HepG2 (cell line): ENCODE measurements at regions not wholly inside any gene's neighbourhood (a gene's known extent, or its start where the extent isn't known, plus 50 kb on each side); places are given as distances from the start of the nearest gene placed in this dataset.

Experiments used
- ATAC-seq: fragments of 200-7000 bp; cut with Tn5 transposase; 3 replicates; pipeline ENCODE4 v1.9.1; 2020; ENCODE audit warnings: mild to moderate bottlenecking, moderate library complexity
- BruUV-seq: library from RNA; stranded (reverse); fragments of 400-500 nt; replicated peaks from 2 replicates; lab custom pipeline; 2021; lab: Mats Ljungman, UMichigan
- CTCF ChIA-PET: fragments of 300-600 bp; formaldehyde crosslinking; extraction: SDS; loops from one replicate; lab custom pipeline; 2021; ENCODE audit warnings: low total read pairs, inconsistent platforms, low intra/inter-chr PET ratio; lab: Yijun Ruan, JAX
- POLR2A ChIA-PET: fragments of 350-600 bp; sonication (Branson Sonifier 250); formaldehyde crosslinking; loops from one replicate; lab custom pipeline; 2020; ENCODE audit warnings: antibody characterized with exemption, inconsistent platforms; lab: Yijun Ruan, JAX
- DNase-seq: peaks from one replicate; pipeline ENCODE4 v3.0.0-alpha.2; 2015; ENCODE audit warnings: low spot score
- FAIRE-seq: peaks from 3 replicates; lab custom pipeline; 2011; peaks lifted over from hg19 to GRCh38; lab: Jason Lieb, UNC
- H2AFZ ChIP-seq: one replicate; pipeline ENCODE4 v1.6.1; 2011; ENCODE audit warnings: low read length, inconsistent platforms
- H3K27ac ChIP-seq: fragments of 300-600 bp; 3 replicates; pipeline ENCODE4 v1.8.0; 2011; ENCODE audit warnings: mixed run types, mild to moderate bottlenecking, mixed read lengths, low read length, inconsistent platforms; ENCODE audit not compliant: insufficient read depth; ENCODE audit errors: extremely low read length
- H3K27me3 ChIP-seq, 2 experiments: fragments of 200-600 bp in 1 of 2; 2 replicates in 1 of 2; 3 replicates in 1 of 2; pipeline versions ENCODE4 v1.6.0 to v1.8.0; 2011; ENCODE audit warnings: low read length in 2 of 2, mild to moderate bottlenecking in 2 of 2, moderate library complexity in 2 of 2, inconsistent platforms in 1 of 2; ENCODE audit not compliant: insufficient read depth in 2 of 2, control insufficient read depth in 1 of 2
- H3K36me3 ChIP-seq, 2 experiments: fragments of 200-600 bp in 1 of 2; replicated peaks in 1 of 2; 2 replicates in 1 of 2; 3 replicates in 1 of 2; pipeline versions ENCODE4 v1.5.1 to v1.8.0; 2011; ENCODE audit warnings: low read length in 2 of 2, inconsistent platforms in 1 of 2; ENCODE audit not compliant: insufficient read depth in 2 of 2, control insufficient read depth in 1 of 2
- H3K4me1 ChIP-seq: 2 replicates; pipeline ENCODE4 v1.5.1; 2012; ENCODE audit warnings: low read length, inconsistent platforms; ENCODE audit not compliant: insufficient read depth
- H3K4me2 ChIP-seq: 2 replicates; pipeline ENCODE4 v1.6.0; 2011; ENCODE audit warnings: low read depth, low read length, inconsistent platforms
- H3K4me3 ChIP-seq, 3 experiments: fragments of 200-600 bp in 1 of 3; sonication (generic), shearing (Covaris generic) in 1 of 3; replicated peaks in 1 of 3; 2 replicates each; pipeline ENCODE4 v1.5.1; 2011 to 2016; ENCODE audit warnings: low read length in 3 of 3, inconsistent platforms in 2 of 3, low read depth in 2 of 3, mild to moderate bottlenecking in 2 of 3, control low read depth in 1 of 3, mixed read lengths in 1 of 3; ENCODE audit not compliant: insufficient read depth in 1 of 3
- H3K79me2 ChIP-seq: one replicate; pipeline ENCODE4 v1.6.1; 2011; ENCODE audit warnings: low read length, inconsistent platforms; ENCODE audit not compliant: insufficient read depth
- H3K9ac ChIP-seq: 2 replicates; pipeline ENCODE4 v1.6.0; 2011; ENCODE audit warnings: mild to moderate bottlenecking, low read depth, low read length, inconsistent platforms; ENCODE audit not compliant: insufficient read depth
- H3K9me3 ChIP-seq: 2 replicates; pipeline ENCODE4 v1.5.1; 2012; ENCODE audit warnings: mild to moderate bottlenecking, low read length
- H4K20me1 ChIP-seq: 2 replicates; pipeline ENCODE4 v1.6.0; 2011; ENCODE audit warnings: inconsistent platforms, mild to moderate bottlenecking, low read length, moderate library complexity; ENCODE audit not compliant: insufficient read depth
- BRCA1 ChIP-seq: sonication (generic); formaldehyde crosslinking; IDR thresholded peaks from 2 replicates; pipeline ENCODE4 v1.4.0; 2020; ENCODE audit warnings: missing genetic modification reagents
- CCAR2 ChIP-seq: fragments of 200-400 bp; formaldehyde crosslinking; optimal IDR thresholded peaks from 2 replicates; pipeline ENCODE3; 2018; ENCODE audit warnings: low read depth, mild to moderate bottlenecking, low read length, moderate library complexity
- DNMT3B ChIP-seq: conservative IDR thresholded peaks from 2 replicates; pipeline ENCODE4 v1.6.1; 2016; ENCODE audit warnings: missing biosample characterization, control low read depth
- JUN ChIP-seq: sonication (generic); formaldehyde crosslinking; IDR thresholded peaks from 2 replicates; pipeline ENCODE4 v1.4.0; 2020; ENCODE audit warnings: mild to moderate bottlenecking, missing genetic modification reagents
- JUND ChIP-seq: sonication (generic); formaldehyde crosslinking; IDR thresholded peaks from 2 replicates; pipeline ENCODE4 v1.8.0; 2022; ENCODE audit warnings: mild to moderate bottlenecking, missing genetic modification reagents
- KDM5B ChIP-seq: sonication (generic); formaldehyde crosslinking; IDR thresholded peaks from 2 replicates; pipeline ENCODE4 v1.4.0; 2020; ENCODE audit warnings: missing genetic modification reagents, mild to moderate bottlenecking, borderline replicate concordance
- LCORL ChIP-seq, 2 experiments: fragments of 450-650 bp in 1 of 2; sonication (generic) in 1 of 2; formaldehyde crosslinking in 1 of 2; IDR thresholded peaks; 2 replicates each; pipeline versions ENCODE4 v1.5.0 to v1.6.1; 2017 to 2020; ENCODE audit warnings: antibody characterized with exemption in 1 of 2, missing genetic modification reagents in 1 of 2
- NONO ChIP-seq, 2 experiments: fragments of 450-650 bp in 1 of 2; sonication (generic) in 1 of 2; formaldehyde crosslinking in 1 of 2; IDR thresholded peaks in 1 of 2; conservative IDR thresholded peaks in 1 of 2; 2 replicates each; pipeline versions ENCODE4 v1.6.1 to v1.8.0; 2017 to 2022; ENCODE audit warnings: mild to moderate bottlenecking in 1 of 2, missing genetic modification reagents in 1 of 2, moderate library complexity in 1 of 2
- RXRA ChIP-seq: sonication (generic); formaldehyde crosslinking; IDR thresholded peaks from 2 replicates; pipeline ENCODE4 v1.5.1; 2020; ENCODE audit warnings: missing genetic modification reagents
- SIN3B ChIP-seq: fragments of 150-350 bp; IDR thresholded peaks from 2 replicates; pipeline ENCODE4 v1.6.1; 2014; ENCODE audit warnings: low read length
- YEATS2 ChIP-seq: sonication (generic); formaldehyde crosslinking; IDR thresholded peaks from 2 replicates; pipeline ENCODE4 v1.4.0; 2020; ENCODE audit warnings: missing genetic modification reagents, borderline replicate concordance
- ZHX2 ChIP-seq, 2 experiments: sonication (generic) in 1 of 2; formaldehyde crosslinking in 1 of 2; IDR thresholded peaks; 2 replicates each; pipeline versions ENCODE4 v1.6.1 to v1.9.0; 2014 to 2022; ENCODE audit warnings: antibody characterized with exemption in 1 of 2, borderline replicate concordance in 1 of 2, inconsistent platforms in 1 of 2, low read depth in 1 of 2, missing genetic modification reagents in 1 of 2
- ZKSCAN8 ChIP-seq: IDR thresholded peaks from 2 replicates; pipeline ENCODE4 v1.6.1; 2016; ENCODE audit warnings: borderline replicate concordance, missing genetic modification reagents, missing compliant biosample characterization
- ZNF207 ChIP-seq: fragments of 450-650 bp; IDR thresholded peaks from 2 replicates; pipeline ENCODE4 v1.6.1; 2016; ENCODE audit warnings: antibody characterized with exemption, borderline replicate concordance
- ZNF510 ChIP-seq: sonication (generic); formaldehyde crosslinking; IDR thresholded peaks from 2 replicates; pipeline ENCODE4 v1.4.0; 2020; ENCODE audit warnings: low read depth, mild to moderate bottlenecking, missing genetic modification reagents
- WGBS: methylation state at CpG from one replicate; pipeline ENCODE4 v1.1.6; 2017; ENCODE audit warnings: low lambda C conversion rate; 5-methylcytosine and 5-hydroxymethylcytosine counted together
- in situ Hi-C: cut with HindIII; loops from 2 replicates; pipeline ENCODE4 v1.10.0; 2017; ENCODE audit warnings: low pct_unique_long_range_greater_than_20kb; ENCODE audit not compliant: extremely low pct_ligation_motif_present
- intact Hi-C: fragments of 100-400 bp; cut with micrococcal nuclease; formaldehyde crosslinking; loops from one replicate; pipeline ENCODE4 v1.10.0; 2022; ENCODE audit not compliant: unreplicated experiment
- TF ChIP-seq, protein P1 (sequence below): sonication (generic); formaldehyde crosslinking; IDR thresholded peaks from 2 replicates; pipeline ENCODE4 v1.8.0; 2022; ENCODE audit warnings: missing genetic modification reagents, low read depth, mild to moderate bottlenecking, borderline replicate concordance
- TF ChIP-seq, protein P2 (sequence below): sonication (generic); formaldehyde crosslinking; IDR thresholded peaks from 2 replicates; pipeline ENCODE4 v1.8.0; 2023; ENCODE audit warnings: mild to moderate bottlenecking, missing genetic modification reagents

DNA sequence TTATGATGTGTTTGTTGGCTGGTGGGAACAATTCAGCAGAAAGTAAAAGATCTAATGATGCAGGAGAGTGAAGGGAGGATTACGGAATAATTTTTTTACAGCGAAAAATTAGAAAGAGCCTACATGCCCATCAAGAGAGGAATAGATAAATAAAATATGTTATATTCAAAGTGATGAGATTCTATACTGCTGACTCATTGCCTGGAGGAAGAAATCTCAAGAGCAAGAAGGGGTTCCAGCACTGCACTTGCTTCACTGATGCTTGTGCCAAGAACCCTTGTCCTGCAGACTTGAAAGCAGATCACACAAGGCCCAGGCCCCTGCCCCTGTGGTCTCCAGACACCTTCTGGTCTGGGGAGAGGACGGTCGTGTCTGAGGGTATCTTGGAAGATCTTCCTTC, 295.1 kb upstream of the POU3F1 start (continued):
- TF ChIP-seq LCORL (IDR thresholded peaks at IDR 0.05) (no peak), LCORL (CRISPR knock-in tag; IDR thresholded peaks at IDR 0.05) (no peak), ZNF510 (CRISPR knock-in tag) (no peak), JUN (CRISPR knock-in tag) (no peak)
- TF ChIP-seq, protein P1, sequence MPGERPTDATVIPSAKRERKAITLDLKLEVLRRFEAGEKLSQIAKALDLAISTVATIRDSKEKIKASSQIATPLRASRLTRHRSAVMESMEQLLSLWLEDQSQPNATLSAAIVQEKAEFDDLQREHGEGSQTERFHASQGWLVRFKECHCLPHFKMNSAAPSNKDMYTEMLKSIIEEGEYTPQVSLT (CRISPR knock-in tag), result no peak

DNA sequence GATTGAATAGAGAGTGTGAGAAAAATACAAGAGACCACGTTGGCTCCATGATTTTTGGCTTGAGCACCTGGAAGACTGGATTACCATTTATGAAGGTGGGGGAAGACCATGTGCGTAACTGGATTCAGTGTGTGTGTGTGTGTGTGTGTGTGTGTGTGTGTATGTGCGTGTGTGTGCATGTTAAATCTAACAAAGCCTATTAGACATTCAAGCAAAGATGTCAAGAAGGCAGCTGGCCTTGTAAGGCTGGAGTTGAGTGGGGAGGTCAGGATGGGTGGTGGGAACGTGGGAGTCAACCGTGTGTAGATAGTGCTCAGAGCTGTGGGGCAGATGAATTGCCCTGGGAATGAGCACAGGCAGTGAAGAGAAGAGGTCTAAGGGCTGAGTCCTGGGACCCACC, 293.8 kb upstream of the POU3F1 start:
- 19% methylated on average over 5 of the region's 5 CpGs for WGBS
- in situ Hi-C loops, result no loop called here
- CTCF ChIA-PET, result no interaction called here
- TF ChIP-seq DNMT3B (CRISPR knock-in tag), result no peak
- TF ChIP-seq NONO (IDR thresholded peaks at IDR 0.05), result no peak
- TF ChIP-seq NONO (CRISPR knock-in tag; conservative IDR thresholded peaks at IDR 0.05), result no peak
- TF ChIP-seq YEATS2 (CRISPR knock-in tag), result no peak
- no peak for TF ChIP-seq RXRA (CRISPR knock-in tag)
- no peak for TF ChIP-seq JUND (CRISPR knock-in tag)
- TF ChIP-seq ZNF207, result no peak
- TF ChIP-seq ZHX2 (IDR thresholded peaks at IDR 0.05; ENCODE audit: low read depth), result no peak
- TF ChIP-seq ZHX2 (CRISPR knock-in tag; IDR thresholded peaks at IDR 0.05; ENCODE audit: borderline replicate concordance), result no peak
- TF ChIP-seq KDM5B (CRISPR knock-in tag), result no peak
- no peak for TF ChIP-seq BRCA1 (CRISPR knock-in tag)
- no peak for TF ChIP-seq SIN3B
- TF ChIP-seq CCAR2, result no peak
- TF ChIP-seq ZKSCAN8 (CRISPR knock-in tag), result no peak
- TF ChIP-seq, protein P2, sequence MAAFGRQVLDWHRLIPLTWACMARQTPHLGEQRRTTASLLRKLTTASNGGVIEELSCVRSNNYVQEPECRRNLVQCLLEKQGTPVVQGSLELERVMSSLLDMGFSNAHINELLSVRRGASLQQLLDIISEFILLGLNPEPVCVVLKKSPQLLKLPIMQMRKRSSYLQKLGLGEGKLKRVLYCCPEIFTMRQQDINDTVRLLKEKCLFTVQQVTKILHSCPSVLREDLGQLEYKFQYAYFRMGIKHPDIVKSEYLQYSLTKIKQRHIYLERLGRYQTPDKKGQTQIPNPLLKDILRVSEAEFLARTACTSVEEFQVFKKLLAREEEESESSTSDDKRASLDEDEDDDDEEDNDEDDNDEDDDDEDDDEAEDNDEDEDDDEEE, result no peak
- ATAC-seq, result no peak
- Histone ChIP-seq H3K27me3 (no peaks in the 10 kb centered on the region; a peak in 1 of 5 replicates), H4K20me1 (no peaks in the 10 kb centered on the region), H3K36me3 (no peaks in the 10 kb centered on the region), H3K27ac (no peak overlapping the region), H3K4me2 (no peak overlapping the region), H3K9me3 (no peaks in the 10 kb centered on the region), H2AFZ (no peak overlapping the region), H3K4me3 (no peak overlapping the region), H3K9ac (no peak overlapping the region), H3K4me1 (no peaks in the 10 kb centered on the region), H3K79me2 (no peaks in the 10 kb centered on the region)
- DNase-seq, result no peak
- no peak for FAIRE-seq
- POLR2A ChIA-PET, result no interaction called here
- BruUV-seq, result no TSS peak
- intact Hi-C loops, result no loop called here
